ENCODE measurements at regions not wholly inside any gene's neighbourhood (a gene's known extent, or its start where the extent isn't known, plus 50 kb on each side); places are given as distances from the start of the nearest gene placed in this dataset.

DNA sequence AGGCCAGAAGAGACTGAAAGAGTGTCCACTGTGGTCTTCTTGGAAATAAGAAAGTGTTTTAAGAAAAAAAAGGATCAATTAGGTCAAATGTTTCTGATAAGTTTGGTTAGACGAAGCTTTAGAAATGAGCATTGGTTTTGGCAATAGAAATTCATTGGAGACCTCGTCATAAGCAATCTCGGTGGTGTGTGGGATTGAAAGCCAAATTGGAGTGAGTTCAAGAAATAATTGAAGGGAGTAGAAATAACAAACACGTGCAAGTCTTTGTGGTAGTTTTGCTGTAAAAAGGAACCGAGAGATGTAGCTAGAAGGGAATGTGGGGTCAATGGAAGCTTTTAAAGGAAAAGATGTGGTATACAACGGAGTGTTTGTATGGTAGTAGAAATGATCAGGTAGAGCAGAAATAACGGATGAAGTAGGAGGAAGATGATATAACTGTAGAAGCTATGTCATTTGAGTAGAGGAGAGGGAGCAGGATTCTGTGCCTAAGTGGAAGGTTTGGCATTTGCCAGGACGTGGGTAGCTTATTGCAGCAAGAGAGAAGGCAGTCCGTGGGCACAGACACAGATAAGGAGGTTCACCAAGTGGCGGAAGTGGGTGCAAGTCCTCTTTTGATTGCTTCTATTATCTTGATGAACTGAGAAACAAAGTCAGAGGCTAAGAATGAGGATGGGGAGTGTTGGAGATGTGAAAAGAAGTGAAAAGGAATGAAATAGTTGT is 146.2 kb downstream of the DACT1 start:
- no peak for DNase-seq (ENCODE audit: low read depth)

DNA sequence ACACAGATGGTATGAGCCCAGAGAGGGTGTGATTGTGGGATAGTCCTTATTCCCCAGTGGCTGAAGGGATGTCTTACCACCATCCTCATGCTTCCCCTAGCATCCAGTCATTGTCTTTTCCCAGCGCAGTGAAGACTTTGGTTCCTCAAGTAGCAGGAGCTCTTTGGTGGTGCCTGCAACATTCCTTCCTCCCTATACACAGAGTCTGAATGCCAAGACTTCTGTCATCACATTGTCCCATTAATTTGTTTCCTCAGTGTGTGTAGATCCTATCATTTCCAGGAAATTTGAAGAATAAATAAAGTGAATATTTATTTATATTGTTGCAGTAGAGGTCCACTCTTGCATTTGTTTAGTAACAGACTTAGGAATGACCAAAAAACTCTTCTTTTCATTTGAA is 147.2 kb downstream of the DACT1 start:
- no peak for DNase-seq (ENCODE audit: low read depth)

DNA sequence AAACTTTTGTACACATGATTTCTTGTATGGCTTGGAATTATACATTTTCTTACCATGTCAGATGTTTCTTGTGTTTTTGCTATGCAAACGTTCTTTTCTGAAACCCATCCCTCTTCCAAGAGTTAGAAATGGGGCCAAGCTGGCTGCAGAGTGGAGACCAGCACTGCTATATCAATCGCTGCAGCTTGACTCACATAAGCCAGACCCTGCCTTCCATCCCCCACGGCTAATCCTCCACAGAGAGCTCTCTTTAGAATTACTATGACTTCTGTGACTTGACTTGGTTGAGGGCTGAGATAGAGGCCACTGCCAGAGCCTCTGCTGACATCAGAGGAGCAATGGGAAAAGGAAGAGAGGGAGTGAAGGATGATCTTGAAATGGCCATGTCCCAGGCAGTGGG is 147.9 kb downstream of the DACT1 start:
- DNase-seq (ENCODE audit: low read depth): no peak

DNA sequence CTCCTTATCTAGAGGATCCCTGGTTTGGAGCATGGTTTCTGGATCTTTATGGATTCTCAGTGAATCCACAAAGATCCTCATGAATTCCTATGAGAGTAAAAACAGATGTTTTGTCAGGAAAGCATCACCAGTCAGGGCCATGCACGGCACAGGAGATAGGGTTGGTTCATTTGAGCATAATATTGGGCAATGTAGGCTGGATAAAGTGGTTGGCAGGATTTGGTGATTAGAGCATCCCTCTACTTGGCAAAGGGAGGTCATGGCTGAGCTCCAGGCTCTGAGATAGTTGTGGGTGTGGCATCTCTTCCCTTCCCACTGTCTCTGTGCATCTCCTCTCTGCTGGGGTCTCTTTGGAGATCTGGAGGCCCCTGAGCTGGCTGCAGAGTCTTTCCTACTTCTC is 149.8 kb downstream of the DACT1 start:
- DNase-seq (ENCODE audit: low read depth): no peak

DNA sequence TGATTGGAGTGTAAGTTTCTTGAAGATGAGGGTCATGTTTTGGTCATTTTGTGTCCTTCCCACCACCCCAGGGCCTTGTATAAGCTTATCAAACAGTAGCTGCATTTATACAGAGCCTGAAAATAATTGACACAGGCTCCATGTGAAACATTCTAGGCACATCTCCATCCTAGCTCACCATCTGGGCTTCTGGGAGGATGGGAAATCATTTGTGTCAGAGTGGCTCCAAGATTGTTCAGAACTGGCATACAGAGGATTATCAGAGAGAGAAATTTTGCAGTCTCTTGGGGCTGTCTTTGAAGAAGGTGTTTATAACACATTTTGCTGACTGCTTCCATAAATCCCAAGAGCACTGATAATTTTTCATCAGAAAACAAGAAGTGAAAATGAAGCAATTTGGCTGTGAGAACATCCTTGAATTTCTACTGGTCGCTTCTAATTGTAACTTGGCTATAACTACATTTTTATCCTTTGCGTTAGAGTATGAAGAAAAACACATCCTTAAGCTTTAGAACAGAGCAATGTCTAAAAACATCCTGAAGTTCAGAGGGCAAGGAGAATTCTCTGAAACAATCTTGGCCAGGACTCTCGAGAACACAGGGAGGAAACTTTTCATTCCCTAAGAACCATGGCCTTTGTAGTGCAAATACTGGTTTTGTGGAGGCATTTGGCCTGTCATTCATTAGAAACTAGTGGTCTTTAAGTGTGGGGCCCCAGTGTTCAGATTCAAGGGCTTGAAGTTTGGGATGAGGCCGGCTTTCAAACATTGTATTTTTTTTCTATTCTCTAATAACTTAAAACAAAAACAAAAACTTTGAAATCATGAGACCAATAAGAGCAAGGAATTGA is 151.1 kb downstream of the DACT1 start:
- DNase-seq (ENCODE audit: low read depth): no peak

DNA sequence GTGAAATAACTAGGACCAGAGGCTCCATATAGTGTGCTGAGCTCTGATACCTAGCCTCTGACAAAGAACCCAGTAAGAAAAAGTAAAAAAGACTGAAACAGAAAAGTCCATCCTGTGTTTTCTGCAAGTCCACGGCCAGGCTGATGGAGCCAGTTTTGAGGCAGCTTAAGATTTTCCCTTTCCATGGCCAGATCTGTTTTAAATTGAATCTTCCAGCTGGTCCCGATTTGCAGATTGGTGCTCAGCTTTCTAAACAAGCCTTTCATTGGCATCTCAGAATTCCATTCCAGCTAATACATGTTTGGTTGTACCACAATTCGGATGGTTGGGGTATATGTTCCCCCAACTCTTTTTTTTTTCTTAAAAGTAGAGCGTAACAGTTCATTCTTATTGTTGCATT is 152.0 kb downstream of the DACT1 start:
- no peak for DNase-seq (ENCODE audit: low read depth)

DNA sequence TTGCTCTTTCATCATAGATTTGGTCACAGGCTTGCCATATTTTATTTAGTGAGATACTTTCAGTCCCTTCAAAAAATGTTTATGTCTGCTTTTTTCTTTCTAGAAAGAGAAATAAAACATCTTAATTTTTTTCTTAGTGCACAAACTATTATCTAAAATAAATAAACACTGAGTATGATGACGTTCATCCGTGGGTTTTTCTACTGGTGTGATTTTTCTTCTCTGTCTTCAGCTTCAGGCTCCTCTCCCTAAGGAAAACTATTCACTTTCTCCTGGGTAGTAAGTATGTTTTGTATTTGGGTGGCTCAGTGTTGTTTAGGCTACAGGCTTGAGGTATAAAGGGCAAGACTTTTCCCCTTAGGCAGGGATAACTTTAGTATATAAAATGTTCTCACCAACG is 154.7 kb downstream of the DACT1 start:
- DNase-seq (ENCODE audit: low read depth): no peak

DNA sequence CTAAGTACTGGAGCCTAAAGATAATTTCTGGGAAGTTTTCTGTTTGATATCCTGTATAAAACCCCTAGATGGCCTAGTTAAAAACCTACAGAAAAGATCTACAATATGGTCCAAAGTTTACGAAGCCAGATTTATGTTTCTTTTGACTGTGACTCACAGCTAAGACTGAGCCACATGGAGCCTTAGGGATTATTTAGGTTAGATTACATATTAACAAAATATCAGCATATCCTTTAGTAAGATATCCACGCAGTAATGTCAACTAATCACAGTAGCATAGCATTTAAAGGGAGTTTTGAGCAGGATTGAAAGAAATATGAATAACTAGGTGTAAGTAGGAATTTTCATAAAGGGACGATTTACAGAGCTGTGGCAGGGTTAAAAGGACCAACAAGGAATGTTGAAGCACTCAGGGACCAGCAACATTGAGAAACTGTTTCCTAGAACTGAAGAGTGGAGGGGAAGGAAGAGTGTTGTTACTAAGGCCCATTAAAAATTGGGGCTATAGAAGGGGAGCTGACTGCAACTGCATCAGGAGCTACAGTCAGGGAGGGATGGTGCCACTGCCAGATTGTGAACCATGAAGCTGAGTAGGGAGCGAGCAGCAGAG is 155.5 kb downstream of the DACT1 start:
- DNase-seq (ENCODE audit: low read depth): no peak

DNA sequence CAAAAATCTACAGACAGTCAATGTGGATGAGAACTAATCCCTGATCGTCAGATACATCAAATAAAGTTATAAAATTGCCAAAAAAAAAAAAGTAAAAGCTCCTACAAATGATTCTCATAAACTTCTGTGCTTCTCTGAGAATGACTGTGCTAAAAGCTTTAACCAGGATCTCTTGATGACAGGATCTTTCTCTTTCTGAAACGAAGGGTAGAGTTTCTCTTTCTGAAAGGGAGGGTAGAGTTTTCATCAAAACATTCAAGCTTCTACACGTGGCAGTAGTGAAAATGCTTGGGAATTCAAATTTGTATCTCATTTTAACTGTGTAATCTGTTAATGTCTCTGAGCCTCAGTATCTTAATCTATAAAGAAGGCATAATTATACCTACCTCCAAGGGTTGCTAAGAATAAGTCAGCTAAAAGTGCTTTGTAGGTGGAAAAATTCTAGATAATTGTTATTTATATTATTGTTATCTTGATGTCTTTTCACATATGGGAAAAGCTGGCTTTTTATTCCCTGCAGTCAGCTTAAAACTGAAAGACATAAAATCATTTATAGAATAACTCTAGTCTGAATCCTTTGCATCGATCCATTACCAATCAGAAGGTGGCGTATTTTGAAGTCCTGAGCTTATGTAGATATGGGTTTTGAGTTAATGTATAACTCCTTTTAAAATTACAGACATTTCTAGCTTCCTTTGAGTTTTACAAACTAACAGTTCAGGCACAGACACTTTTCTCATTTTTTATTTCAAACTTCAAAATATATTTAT is 157.4 kb downstream of the DACT1 start:
- DNase-seq (ENCODE audit: low read depth): no peak

DNA sequence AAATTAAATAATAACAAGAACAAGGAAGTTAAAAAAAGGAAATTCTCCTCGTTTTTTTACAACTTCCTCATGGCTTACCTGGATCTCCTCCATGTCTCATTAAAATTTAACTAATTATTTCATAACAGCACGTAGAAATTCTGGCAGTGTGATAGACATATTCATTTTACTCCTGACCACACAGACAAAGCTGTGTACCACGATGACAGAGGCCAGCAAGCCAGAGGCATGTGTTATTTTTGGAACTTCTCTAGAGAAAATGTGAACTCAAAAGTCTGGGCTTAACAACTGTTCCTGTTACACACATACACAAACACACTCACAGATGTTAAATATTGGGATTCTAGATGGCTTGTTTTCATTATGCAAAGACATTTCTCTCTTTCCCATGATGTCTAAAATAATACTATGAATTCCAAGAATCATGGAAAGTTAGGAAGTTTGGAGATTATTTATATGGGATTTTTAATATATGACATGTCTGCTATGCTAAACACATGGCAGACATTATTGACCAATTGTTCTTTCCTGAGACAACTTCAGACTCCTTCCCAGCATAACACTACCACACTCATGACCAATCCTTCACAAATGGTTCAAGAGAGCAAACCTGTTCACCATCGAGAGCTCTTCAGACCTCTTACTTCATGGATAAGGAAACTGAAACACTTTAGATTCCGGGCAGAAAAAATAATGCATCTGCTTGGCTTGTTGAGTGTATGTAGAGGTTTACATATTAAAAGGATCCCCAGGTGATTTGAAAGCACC is 158.7 kb downstream of the DACT1 start:
- no peak for DNase-seq (ENCODE audit: low read depth)

DNA sequence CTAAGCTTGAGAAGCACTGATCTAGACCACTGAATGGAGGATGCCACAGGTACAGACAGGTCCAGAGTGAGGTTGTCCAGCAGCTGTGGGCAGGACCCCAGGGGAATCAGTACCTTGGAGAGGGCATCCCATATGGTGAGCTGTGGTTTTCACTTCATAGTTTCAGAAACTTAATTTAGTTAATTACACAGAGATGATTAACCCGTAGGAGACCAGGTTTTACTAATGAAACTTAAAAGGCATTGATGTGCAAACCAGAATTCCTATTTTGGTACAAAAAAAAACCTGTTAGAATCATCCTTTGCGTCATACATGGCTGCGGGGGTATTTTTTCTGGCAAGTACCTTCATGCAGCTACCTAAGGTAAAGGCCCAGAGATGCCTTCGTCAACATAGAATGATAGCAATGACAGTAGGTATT is 159.3 kb downstream of the DACT1 start:
- DNase-seq (ENCODE audit: low read depth): peak; percentile 10

DNA sequence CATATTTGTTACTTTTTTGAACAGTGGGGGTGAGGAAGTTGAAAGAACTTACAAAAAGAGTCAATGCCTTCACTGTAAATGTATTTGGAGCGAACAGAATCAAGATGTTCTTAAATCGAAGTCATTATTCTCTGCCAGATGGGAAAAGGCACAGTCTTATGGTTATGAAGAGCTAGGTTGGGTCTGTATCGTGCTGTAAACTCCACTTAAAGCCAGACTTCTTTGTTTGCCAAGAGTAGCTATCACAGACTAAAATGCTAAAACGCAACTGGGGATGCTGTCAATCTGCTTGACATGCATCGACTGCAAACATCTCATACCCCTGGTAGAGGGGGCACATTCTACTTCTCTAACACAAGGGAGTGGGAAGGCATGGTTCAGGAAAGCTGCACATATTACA is 160.4 kb downstream of the DACT1 start:
- DNase-seq (ENCODE audit: low read depth): no peak

DNA sequence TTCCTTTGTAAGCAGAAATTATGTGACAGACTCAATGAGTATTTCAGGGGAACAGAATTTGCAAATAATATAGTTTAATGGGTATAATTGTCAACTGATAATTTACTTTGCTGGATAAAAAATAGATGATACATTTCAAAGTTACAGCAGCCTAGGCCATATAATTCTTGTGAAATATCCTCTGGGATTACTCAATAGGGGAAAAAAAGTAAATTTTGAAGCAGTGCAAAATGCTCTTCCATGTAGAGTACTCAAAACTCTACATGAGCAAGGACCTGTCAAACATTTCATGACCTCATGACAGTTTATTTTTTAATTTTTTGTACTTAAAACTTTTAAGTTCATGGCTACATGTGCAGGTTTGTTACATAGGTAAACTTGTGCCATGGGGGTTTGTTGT is 163.3 kb downstream of the DACT1 start:
- no peak for DNase-seq (ENCODE audit: low read depth)

DNA sequence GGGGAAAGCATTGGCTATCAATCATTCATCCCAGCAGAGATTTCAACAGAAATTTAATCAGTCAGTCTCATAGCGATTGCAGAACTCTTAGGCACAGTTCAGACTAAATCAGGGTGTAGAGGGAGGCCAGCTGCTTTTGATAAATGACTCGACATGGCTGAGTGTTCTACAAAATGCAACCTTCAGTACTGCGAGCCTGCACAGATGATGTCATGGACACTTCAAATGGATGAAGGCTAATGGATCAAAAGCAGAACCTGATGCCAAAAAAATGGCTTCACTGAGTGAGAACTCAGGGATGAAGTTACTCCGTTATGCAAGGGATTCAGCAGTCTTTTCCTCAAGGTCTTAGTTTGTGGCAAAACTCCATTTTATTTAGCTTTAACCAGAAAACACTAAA is 167.3 kb downstream of the DACT1 start:
- no peak for DNase-seq (ENCODE audit: low read depth)

DNA sequence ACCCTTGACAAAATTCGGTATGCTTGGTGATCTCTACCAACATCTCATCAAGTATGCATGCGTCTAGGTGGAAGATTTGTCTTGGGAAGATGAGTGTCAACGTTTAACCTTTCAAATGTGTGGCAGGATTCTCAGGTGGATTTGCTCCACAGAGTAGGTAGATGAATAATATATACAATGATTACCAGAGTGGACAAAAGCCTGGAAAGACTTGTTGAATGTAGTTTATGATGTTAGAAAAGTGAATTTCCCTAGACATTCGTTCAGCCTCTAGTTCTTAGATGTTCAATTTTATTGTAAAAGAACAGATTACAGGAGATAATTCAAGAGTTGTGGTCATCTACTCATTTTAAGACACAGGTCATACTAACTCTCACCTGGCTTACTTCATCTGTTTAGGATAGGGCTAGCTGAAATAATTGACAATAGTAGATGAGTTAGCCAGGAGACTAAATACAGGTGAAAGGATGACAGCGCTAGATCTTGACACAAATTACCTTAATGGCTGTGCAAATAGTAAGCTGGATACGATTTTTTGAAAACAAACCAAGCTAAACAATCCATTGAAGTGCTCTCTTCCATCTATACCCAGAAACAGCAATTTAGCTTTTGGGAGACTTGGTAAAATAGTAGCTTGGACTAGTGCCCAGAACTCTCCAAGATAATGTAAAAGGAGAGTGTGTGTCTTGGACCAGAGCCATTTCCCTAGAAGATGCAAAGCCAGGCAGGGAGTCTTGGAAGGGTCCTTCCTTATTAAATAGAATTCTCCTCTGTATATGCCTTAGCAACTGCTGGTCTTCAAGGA is 168.0 kb downstream of the DACT1 start:
- peak; percentile 63 for DNase-seq (ENCODE audit: low read depth)

DNA sequence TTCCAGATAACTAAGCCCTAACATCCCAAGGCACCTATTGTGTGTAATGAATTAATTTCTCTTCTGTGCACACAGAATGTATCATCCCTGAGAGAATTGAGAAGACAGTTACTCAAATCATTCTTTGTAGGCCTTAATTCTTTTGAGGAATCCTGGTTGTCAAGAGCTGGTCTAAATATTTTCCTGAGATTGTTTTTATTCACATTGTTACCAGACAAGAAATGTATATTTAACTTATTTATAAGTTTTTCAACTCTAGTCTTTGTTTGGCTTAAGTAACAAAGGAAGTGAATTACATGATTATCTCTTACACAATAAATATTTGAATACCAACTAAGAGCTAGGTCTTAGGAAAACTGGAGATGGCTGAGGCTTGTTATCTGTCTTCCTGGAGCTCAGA is 169.4 kb downstream of the DACT1 start:
- DNase-seq (ENCODE audit: low read depth): no peak

DNA sequence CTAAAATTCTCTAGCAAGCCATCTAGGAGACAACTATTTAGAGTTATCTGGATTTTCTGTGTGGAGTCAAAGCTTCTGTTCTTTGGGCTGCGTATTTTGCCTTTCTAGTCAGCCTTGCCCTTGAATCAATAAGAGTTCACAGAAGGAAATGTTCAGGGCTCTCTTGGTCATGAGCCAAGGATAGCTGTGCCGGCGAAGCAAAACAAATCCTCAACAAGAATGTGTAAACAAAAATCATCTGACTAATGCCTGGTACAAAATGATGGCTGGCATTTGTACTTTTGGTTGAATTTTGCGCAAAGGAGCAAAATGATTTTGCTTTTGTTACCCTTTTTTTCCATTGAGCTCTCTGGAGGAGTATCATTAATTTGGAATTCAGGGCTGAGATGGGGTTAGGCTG is 171.1 kb downstream of the DACT1 start:
- DNase-seq (ENCODE audit: low read depth): peak; percentile 84

DNA sequence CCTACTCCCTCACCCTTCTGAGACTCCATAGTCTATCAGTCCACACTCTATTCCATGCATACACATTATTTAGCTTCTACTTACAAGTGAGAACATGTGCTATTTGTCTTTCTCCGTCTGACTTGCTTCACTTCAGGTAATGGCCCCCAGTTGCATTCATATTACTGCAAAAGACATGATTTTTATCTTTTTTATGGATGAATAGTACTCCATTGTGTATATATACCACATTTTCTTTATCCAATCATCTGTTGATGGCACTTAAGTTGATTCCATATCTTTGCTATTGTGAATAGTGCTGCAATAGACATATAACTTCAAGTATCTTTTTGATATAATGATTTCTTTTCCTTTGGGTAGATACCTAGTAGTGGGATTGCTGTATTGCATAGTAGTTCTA is 171.8 kb downstream of the DACT1 start:
- DNase-seq (ENCODE audit: low read depth): no peak

DNA sequence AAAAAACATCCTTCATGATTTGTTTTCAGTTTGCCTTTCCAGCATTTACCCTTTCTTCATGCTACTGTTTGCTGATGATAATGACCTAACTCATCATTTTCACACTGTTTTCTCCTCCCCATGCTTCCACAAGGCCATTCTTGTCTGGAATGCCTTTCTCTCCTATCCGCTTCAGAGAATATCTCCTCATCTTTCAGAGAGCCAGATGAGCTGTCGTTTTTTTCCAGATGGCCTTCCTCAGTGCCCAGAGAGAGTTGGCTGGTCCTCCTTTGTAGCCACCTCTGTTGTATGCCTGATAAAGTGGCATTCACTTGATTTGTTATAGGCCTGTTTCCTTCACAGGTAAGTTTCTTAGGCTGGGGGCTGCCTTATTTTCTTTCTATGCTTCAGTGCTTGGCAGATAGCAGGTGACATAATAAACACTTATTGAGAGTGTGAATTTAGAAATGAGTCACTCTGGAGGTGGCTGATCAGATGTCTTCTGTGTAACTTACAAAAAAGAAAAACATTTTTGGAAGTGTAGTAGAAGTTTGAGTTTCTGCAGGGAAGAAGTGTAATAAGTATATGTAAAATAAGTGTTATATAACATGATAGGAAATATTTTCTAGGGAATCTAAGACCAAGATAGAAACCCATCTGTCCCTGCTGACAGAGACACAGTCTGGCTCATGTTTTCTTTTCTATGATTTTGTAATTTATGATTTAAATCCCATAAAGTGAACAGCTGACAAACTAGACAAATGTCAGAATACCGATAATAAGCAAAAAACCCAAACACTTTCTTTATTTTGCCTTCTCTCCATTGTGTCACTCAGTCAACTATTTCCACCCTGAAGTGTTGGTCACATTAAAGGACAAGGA is 174.5 kb downstream of the DACT1 start:
- no peak for DNase-seq (ENCODE audit: low read depth)

DNA sequence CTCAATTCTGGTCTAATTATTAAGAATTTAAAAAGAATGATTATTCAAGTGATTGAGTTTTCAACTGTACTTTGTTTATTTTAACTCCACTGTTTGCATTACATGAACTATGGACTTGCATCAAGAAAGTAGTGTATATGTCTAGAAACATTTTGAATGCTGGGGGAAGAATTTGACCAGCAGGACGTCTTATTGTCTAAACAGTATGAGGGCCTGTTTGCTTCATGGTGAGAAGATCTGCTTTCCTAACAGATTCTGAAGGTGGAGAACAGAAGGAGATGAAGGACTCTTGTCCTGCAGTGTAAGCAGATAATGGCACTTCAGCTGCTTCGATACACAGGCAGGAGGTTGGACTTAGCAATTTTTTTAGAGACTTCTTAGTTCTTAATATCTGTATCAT is 176.0 kb downstream of the DACT1 start:
- no peak for DNase-seq (ENCODE audit: low read depth)

All from M059J (cell line).